AG09319 (cell line): ENCODE measurements at regions not wholly inside any gene's neighbourhood (a gene's known extent, or its start where the extent isn't known, plus 50 kb on each side); places are given as distances from the start of the nearest gene placed in this dataset.

ENCODE experiments used
- DNase-seq: peaks from one replicate; pipeline ENCODE4 v3.0.0-alpha.2; 2010; ENCODE audit warnings: low read depth; ENCODE audit errors: extremely low read depth
- CTCF ChIP-seq: IDR thresholded peaks from 2 replicates; pipeline ENCODE4 v1.5.1; 2011; ENCODE audit warnings: low read depth, mild to moderate bottlenecking, inconsistent platforms, low read length, moderate library complexity

DNA sequence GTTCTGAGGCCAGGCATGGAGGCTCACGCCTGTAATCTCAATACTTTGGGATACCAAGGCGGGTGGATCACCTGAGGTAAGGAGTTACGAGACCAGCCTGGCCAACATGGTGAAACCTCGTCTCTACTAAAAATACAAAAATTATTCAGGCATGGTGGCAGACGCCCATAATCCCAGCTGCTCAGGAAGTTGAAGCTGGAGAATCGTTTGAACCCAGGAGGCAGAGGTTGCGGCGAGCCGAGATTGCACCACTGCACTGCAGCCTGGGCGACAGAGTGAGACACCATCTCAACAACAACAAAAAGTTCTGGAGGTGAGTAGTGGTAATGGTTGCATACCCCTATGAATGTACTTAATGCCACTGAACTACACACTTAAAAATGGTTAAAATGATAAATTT, 60.3 kb upstream of the SP4 start:
- DNase-seq: no peak
- no peak for TF ChIP-seq CTCF

GRCh38 chr7:21368317-21368716, 59.6 kb upstream of the SP4 start:
- DNase-seq: no peak
- TF ChIP-seq CTCF: no peak

DNA sequence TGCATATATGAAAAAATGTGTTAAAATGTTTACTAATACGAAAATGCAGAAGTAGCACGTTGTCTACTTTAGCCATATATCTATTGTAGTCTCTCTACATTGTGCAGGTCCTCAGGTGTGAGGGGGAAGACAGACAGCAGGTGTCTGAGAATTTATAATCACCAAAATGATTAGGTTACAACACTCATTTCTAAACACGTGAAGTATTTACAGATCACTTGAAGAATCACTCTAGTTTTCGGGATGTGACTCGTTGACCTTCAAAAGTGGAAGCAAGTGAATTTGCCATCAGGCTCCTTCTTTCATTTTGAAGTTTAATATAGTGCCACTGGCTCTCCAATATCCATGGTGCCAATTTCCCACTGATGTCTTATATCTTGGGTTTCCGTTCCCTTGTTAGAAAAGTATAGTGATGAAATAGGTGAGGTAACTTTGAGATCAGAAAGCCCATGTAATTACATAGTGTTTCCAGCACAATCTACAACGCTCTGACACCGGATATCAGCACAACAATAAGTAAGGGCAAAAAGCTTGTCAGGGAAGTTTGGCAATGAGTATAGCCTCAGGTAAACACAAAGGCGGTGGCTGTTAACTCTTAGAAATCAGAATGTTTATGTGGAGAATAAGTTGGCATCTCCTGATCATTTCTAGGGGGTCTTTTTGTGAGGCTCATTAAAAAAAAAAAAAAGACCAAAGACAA, 57.5 kb upstream of the SP4 start:
- no peak for TF ChIP-seq CTCF
- no peak for DNase-seq

GRCh38 chr7:21371360-21371759, 56.5 kb upstream of the SP4 start:
- DNase-seq: no peak
- no peak for TF ChIP-seq CTCF

GRCh38 chr7:21373031-21373430, 54.9 kb upstream of the SP4 start:
- no peak for TF ChIP-seq CTCF
- DNase-seq: no peak

DNA sequence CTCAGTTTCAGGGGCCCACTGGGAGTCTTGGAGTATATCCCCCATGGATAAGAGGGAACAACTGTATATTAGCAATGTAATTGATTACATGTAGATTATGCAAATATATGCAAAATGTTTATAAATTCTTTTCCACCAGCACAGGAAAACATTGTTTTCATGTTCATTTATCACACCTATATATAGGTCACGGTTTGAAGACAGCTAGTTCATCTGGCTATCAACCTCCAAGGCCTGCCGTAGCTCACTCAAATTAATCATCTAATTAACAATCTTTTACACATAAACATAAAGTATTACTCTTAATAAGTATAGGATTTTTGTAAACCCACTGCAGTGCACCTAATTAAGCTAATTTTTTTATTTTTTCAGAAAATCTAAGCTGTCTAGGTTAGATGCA, 53.7 kb upstream of the SP4 start:
- no peak for DNase-seq
- no peak for TF ChIP-seq CTCF

DNA sequence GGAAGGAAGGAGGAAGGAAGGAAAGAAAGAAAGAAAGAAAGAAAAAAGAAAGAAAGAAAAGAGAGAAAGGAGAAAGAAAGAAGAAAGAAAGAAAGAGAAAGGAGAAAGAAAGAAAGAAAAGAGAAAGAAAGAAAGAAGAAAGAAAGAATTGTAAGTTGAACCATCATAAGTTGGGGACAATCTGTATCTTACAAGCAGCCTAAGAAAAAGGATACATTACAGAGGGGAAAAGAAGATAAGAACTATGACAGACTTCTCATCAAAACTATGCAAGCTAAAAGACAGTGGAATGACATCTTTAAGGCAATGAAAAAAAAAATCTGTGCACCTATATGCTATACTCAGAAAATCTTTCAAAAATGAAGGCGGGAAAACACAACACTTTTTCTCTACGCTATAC, 50.3 kb upstream of the SP4 start:
- DNase-seq: no peak

More for the DNA sequence above, 50.3 kb upstream of the SP4 start:
- no peak for TF ChIP-seq CTCF
